Prostate gland (tissue), 2 donors: ENCODE measurements at regions not wholly inside any gene's neighbourhood (a gene's known extent, or its start where the extent isn't known, plus 50 kb on each side); places are given as distances from the start of the nearest gene placed in this dataset.

Experiments used
- DNase-seq: peaks from one replicate; pipeline ENCODE4 v3.0.0-alpha.2; 2019; ENCODE audit warnings: low spot score
- H3K27ac ChIP-seq, 2 donors: fragments of 200-600 bp; sonication (generic); 2 replicates each; pipeline ENCODE4 v1.5.1; 2017 to 2019
- H3K27me3 ChIP-seq: fragments of 200-600 bp; sonication (generic); replicated peaks from 2 replicates; pipeline ENCODE4 v1.5.1; 2019; ENCODE audit not compliant: insufficient read depth
- H3K36me3 ChIP-seq, 2 donors: fragments of 200-600 bp; sonication (generic); 1 replicate in 1 of 2; 2 replicates in 1 of 2; pipeline versions ENCODE4 v1.5.1 to v1.8.1; 2017 to 2019
- H3K4me1 ChIP-seq: fragments of 200-600 bp; sonication (generic); replicated peaks from 2 replicates; pipeline ENCODE4 v1.5.1; 2019
- H3K4me3 ChIP-seq, 2 donors: fragments of 200-600 bp; sonication (generic); 2 replicates each; pipeline ENCODE4 v1.5.1; 2017 to 2019
- H3K9me3 ChIP-seq: fragments of 200-600 bp; sonication (generic); 2 replicates; pipeline ENCODE4 v1.5.1; 2017
- POLR2A ChIP-seq: fragments of 450-650 bp; IDR thresholded peaks from one replicate; pipeline ENCODE4 v1.6.1; 2016; ENCODE audit warnings: antibody characterized with exemption, mild to moderate bottlenecking
- POLR2AphosphoS5 ChIP-seq: sonication (generic); formaldehyde crosslinking; IDR thresholded peaks from one replicate; pipeline ENCODE4 v1.6.1; 2017; ENCODE audit warnings: antibody characterized with exemption
- whole genome bisulfite sequencing: methylation state at CpG from one replicate; pipeline ENCODE4 v1.1.5; 2018; 5-methylcytosine and 5-hydroxymethylcytosine counted together
- intact Hi-C: fragments of 100-400 bp; cut with DNase I; formaldehyde crosslinking; loops from one replicate; pipeline ENCODE4 v1.14.2; 2022
- TF ChIP-seq, protein P1 (sequence below), 4 experiments: fragments of 200-600 bp in 2 of 4; fragments of 450-650 bp in 2 of 4; sonication (generic) in 2 of 4; IDR thresholded peaks; 1 replicate in 3 of 4; 2 replicates in 1 of 4; pipeline ENCODE4 v1.5.1; 2016 to 2019; ENCODE audit warnings: antibody characterized with exemption in 4 of 4, mild to moderate bottlenecking in 2 of 4, moderate library complexity in 2 of 4

DNA sequence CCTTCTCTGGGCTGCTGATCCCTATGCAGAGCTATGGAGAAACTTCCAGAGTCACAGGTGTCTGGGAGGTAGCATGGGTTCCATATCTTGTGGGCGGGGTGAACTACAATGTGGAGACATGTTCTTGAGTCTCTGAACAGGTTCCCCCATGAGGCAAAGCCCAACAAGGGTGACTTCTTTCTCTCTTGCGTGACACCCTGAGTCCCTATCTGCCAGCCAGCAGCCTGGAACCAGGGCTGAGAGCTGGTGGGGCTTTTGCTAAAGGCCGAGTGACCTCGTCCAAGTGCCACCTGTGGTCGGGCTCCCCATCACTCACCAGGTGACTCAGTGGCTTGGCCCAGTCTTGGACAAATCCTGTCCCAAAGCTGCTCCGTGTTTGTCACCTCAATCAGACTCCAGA is 88.0 kb upstream of the ZNF536 start:
- TF ChIP-seq POLR2A: no peak
- TF ChIP-seq, protein P1, sequence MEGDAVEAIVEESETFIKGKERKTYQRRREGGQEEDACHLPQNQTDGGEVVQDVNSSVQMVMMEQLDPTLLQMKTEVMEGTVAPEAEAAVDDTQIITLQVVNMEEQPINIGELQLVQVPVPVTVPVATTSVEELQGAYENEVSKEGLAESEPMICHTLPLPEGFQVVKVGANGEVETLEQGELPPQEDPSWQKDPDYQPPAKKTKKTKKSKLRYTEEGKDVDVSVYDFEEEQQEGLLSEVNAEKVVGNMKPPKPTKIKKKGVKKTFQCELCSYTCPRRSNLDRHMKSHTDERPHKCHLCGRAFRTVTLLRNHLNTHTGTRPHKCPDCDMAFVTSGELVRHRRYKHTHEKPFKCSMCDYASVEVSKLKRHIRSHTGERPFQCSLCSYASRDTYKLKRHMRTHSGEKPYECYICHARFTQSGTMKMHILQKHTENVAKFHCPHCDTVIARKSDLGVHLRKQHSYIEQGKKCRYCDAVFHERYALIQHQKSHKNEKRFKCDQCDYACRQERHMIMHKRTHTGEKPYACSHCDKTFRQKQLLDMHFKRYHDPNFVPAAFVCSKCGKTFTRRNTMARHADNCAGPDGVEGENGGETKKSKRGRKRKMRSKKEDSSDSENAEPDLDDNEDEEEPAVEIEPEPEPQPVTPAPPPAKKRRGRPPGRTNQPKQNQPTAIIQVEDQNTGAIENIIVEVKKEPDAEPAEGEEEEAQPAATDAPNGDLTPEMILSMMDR (IDR thresholded peaks at IDR 0.05): no peak
- TF ChIP-seq POLR2AphosphoS5: no peak
- H3K36me3 ChIP-seq: no peaks in the 10 kb centered on the region
- intact Hi-C loops: no loop called here
- H3K27me3 ChIP-seq: no peaks in the 10 kb centered on the region
- H3K4me1 ChIP-seq: no peaks in the 10 kb centered on the region
- no peak overlapping the region for H3K27ac ChIP-seq
- 88% methylated on average over 6 of the region's 6 CpGs for WGBS
- no peak for DNase-seq
- H3K4me3 ChIP-seq: no peak overlapping the region
- no peaks in the 10 kb centered on the region for H3K9me3 ChIP-seq

DNA sequence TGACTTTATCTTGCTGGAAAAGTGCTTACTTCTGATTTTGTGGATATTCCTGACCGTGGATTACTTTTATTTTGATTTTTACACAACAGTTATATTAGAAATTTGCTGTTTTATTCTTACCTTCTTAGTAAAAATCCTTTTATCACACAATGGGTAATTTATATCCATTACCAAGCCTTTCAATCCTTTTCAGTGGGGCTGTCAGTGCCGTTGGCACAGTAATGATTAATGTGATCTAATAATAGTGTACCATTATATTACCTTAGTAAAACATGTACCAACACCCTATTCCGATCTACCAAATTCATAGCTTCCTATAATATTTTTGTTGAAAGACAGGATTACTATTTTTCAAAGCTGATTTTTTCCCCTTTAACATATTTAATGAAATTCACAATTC is 87.3 kb upstream of the ZNF536 start:
- 45% methylated on average over 3 of the region's 3 CpGs for WGBS
- no peaks in the 10 kb centered on the region for H3K27me3 ChIP-seq
- no peaks in the 10 kb centered on the region for H3K36me3 ChIP-seq
- H3K4me3 ChIP-seq: no peak overlapping the region
- no peaks in the 10 kb centered on the region for H3K4me1 ChIP-seq
- H3K27ac ChIP-seq: no peak overlapping the region
- intact Hi-C loops: no loop called here
- TF ChIP-seq, protein P1 (IDR thresholded peaks at IDR 0.05): no peak
- TF ChIP-seq POLR2AphosphoS5 (no peak), POLR2A (no peak)
- no peak for DNase-seq
- no peaks in the 10 kb centered on the region for H3K9me3 ChIP-seq

DNA sequence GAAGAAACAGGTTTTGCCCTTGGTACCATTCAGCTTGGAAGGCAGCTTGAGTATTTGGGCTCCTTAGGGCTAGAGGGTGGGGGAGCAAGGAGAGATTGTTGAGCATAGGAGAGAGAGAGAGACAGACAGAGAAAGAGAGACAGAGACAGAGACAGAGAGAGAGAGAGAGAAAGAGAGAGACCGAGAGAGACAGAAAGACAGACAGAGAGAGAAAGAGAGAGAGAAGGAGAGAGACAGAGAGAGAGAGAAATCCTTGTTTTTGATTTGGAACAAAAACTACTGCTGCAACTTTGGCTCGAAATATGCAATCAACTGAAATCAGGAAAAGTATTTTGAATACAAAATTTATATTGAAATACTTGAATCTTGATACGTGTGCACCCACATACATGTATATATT is 85.8 kb upstream of the ZNF536 start:
- no peak for DNase-seq
- Histone ChIP-seq H3K4me3 (no peak overlapping the region), H3K4me1 (no peaks in the 10 kb centered on the region), H3K27ac (no peak overlapping the region), H3K36me3 (no peaks in the 10 kb centered on the region), H3K27me3 (no peaks in the 10 kb centered on the region), H3K9me3 (no peaks in the 10 kb centered on the region)
- 79% methylated on average over 3 of the region's 3 CpGs for whole genome bisulfite sequencing
- intact Hi-C loops: no loop called here
- TF ChIP-seq, protein P1 (IDR thresholded peaks at IDR 0.05): no peak
- TF ChIP-seq POLR2A (no peak), POLR2AphosphoS5 (no peak)

DNA sequence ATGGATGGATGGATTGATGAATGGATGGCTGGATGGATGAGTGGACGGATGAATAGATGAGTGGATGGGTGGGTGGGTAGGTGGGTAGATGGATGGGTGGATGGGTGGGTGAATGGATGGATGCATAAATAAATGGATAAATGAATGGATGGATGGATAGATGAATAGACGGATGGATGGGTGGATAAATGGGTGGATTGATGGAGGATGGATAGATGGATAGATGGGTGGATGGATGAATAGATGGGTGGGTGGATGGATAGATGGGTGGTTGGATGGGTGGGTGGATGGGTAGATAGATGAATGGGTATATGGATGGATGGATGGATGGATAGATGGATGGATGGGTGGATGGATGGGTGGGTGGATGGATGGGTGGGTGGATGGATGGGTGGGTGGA is 84.9 kb upstream of the ZNF536 start:
- no peaks in the 10 kb centered on the region for H3K27me3 ChIP-seq
- H3K4me3 ChIP-seq: no peak overlapping the region
- 89% methylated on average over 2 of the region's 2 CpGs for WGBS
- TF ChIP-seq, protein P1 (IDR thresholded peaks at IDR 0.05): no peak
- TF ChIP-seq POLR2A (no peak), POLR2AphosphoS5 (no peak)
- intact Hi-C loops: no loop called here
- DNase-seq: no peak
- no peaks in the 10 kb centered on the region for H3K9me3 ChIP-seq
- H3K36me3 ChIP-seq: no peaks in the 10 kb centered on the region
- H3K4me1 ChIP-seq: no peaks in the 10 kb centered on the region
- no peak overlapping the region for H3K27ac ChIP-seq

DNA sequence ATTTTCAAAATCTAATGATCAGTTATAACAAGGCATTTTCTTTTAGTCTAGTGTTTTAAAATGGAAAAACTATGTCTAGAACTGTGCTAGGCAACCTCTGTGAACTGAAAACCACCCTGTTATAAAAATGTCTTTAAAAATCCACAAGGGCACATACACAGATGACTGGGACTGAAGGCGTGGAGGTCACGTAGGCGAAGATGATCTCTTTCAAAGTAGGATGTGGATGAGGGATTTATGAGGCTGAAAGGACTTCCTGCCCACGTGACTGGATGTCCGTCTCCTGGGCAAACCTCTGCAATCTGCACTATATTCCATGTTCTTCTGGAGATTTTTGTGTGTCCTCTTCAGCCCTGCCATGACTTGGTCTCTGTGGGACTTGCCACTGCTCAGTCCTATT is 84.2 kb upstream of the ZNF536 start:
- no peaks in the 10 kb centered on the region for H3K4me1 ChIP-seq
- no peaks in the 10 kb centered on the region for H3K9me3 ChIP-seq
- H3K4me3 ChIP-seq: no peak overlapping the region
- no peak for TF ChIP-seq POLR2A
- TF ChIP-seq, protein P1 (IDR thresholded peaks at IDR 0.05): no peak
- TF ChIP-seq POLR2AphosphoS5: no peak
- no peak overlapping the region for H3K27ac ChIP-seq
- H3K27me3 ChIP-seq: no peaks in the 10 kb centered on the region
- H3K36me3 ChIP-seq: no peaks in the 10 kb centered on the region
- no peak for DNase-seq
- intact Hi-C loops: no loop called here
- WGBS: 78% methylated on average over 5 of the region's 5 CpGs
